Neuron (in vitro differentiated cells): ENCODE measurements at regions not wholly inside any gene's neighbourhood (a gene's known extent, or its start where the extent isn't known, plus 50 kb on each side); places are given as distances from the start of the nearest gene placed in this dataset.
"Not testable (repeated sequence)": the region's sequence is repeated elsewhere in the genome, so short reads cannot be mapped to it uniquely, and the experiment has no call there.

Source experiments
- H2AFZ ChIP-seq: one replicate; pipeline ENCODE4 v1.6.1; 2013; ENCODE audit warnings: low read depth, mild to moderate bottlenecking, inconsistent platforms, low read length, moderate library complexity
- H3K27me3 ChIP-seq: one replicate; pipeline ENCODE4 v1.6.1; 2013; ENCODE audit warnings: low read length; ENCODE audit not compliant: insufficient read depth
- H3K36me3 ChIP-seq: one replicate; pipeline ENCODE4 v1.6.1; 2013; ENCODE audit warnings: low read length; ENCODE audit not compliant: insufficient read depth
- H3K4me1 ChIP-seq: one replicate; pipeline ENCODE4 v1.6.1; 2013; ENCODE audit warnings: low read length; ENCODE audit not compliant: insufficient read depth
- H3K4me3 ChIP-seq: 2 replicates; pipeline ENCODE4 v1.5.1; 2013; ENCODE audit warnings: mild to moderate bottlenecking, low read length, moderate library complexity
- H3K9me3 ChIP-seq: one replicate; pipeline ENCODE4 v1.6.1; 2013; ENCODE audit warnings: low read length

DNA sequence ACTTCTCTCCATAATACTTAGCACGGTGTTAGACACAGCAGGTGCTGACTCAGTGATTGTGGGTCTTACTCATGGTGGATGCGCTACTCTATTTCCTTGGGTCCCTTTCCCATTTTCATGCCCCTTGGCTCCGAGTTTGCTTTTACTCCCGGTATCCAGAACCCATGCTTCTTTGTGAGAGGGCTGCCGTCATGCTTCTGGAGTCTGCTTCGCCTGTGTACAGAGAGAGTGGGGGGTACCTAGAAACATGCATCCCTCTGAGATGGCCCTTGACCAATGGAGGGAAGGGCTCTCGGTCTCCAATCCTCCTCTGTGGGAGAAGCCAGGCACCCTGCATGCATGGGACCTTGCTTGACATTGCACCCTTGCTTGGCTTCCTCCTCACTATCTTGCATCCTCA, 160.4 kb downstream of the NRN1 start:
- peaks cover 18% of the 10 kb centered on the region for H3K27me3 ChIP-seq
- no peak overlapping the region for H2AFZ ChIP-seq
- peaks cover 2% of the 10 kb centered on the region for H3K9me3 ChIP-seq
- no peaks in the 10 kb centered on the region for H3K36me3 ChIP-seq
- H3K4me3 ChIP-seq: no peak overlapping the region
- H3K4me1 ChIP-seq: peaks cover 5% of the 10 kb centered on the region

DNA sequence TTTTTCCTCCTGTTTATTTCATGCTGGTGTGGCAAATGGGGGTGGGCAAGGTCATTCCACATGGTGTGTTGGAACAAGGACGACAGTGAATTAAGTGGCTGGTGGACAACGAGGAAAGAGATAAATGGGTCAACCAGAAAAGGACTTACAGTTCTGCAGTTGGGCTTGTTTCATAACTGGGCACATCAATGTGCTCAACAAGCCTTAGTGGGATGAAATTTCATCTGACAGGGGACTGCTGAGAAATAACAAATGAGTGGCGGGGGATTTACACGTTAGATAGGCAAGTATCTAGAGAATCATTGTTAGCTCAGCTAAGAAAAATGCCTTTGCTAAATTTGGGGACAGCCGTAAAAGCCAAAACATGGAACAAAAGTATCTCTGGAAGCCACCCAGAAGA, 163.6 kb downstream of the NRN1 start:
- H2AFZ ChIP-seq: no peak overlapping the region
- H3K4me1 ChIP-seq: no peaks in the 10 kb centered on the region
- H3K36me3 ChIP-seq: no peaks in the 10 kb centered on the region
- no peak overlapping the region for H3K4me3 ChIP-seq
- no peaks in the 10 kb centered on the region for H3K9me3 ChIP-seq
- H3K27me3 ChIP-seq: peaks cover 5% of the 10 kb centered on the region

DNA sequence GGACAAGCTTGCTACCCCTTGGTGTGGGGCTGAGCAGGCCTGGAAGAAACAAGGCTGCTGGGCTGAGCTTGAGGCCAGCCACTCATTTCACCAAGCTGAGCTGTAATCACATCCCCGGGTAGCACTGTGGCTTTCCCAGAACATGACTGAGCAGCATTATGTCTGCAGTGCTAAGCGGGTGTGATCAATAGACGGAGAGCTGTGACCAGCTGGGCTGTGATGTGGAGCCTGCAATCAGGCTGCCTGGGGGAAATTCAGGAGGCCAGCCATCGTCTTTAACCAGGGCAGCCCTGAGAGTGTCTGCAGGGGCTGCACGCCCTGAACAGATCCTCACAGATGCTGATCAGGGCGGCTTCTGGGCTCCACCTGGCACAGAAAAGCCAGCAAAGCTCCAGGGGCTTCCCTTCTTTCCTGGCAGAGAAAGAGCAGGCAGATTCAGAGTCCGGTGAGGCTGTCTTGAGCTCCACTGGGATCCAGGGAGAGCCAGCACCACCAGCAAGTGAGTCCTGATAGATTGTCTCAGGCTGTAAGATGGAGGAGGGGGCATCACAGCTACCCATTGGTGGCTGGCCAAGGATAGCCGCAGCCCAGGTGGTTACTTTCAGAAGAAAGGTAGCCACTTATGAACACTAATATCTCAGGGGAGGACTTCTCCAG, 165.9 kb downstream of the NRN1 start:
- no peak overlapping the region for H2AFZ ChIP-seq
- H3K27me3 ChIP-seq: no peaks in the 10 kb centered on the region
- H3K4me3 ChIP-seq: no peak overlapping the region
- no peaks in the 10 kb centered on the region for H3K4me1 ChIP-seq
- H3K9me3 ChIP-seq: no peaks in the 10 kb centered on the region
- no peaks in the 10 kb centered on the region for H3K36me3 ChIP-seq

DNA sequence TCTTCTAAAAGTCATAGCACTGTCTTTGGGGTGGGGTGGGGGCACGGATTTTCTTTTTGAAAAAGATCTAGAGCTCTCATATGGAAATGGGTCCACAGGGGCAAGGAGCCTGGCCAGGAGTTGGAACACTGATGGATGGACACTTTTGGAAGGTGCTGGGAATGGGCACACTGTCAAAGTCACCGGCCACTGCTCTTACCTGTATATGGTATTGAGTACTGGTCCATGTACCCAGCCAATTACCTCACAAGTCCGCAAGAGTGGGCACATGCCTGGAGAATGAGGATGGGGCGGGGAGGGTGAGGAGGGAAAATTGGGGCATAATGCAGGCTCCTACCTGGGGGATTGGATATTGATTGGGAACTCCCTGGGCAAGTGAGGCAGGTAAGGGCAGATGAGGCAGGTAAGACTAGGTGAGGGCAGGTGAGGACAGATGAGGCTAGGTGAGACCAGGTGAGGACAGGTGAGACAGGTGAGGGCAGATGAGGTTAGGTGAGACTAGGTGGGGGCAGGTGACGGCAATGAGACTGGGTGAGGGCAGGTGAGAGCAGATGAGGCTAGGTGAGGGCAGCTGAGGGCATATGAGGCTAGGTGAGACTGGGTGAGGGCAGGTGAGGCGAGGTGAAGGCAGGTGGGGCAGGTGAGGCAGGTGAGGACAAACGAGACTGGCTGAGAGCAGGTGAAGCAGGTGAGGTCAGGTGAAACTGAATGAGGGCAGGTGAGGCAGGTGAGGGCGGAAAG, 167.9 kb downstream of the NRN1 start:
- Histone ChIP-seq H3K9me3 (no peaks in the 10 kb centered on the region), H3K4me1 (no peaks in the 10 kb centered on the region), H3K27me3 (no peaks in the 10 kb centered on the region), H2AFZ (no peak overlapping the region), H3K36me3 (no peaks in the 10 kb centered on the region), H3K4me3 (no peak overlapping the region)

DNA sequence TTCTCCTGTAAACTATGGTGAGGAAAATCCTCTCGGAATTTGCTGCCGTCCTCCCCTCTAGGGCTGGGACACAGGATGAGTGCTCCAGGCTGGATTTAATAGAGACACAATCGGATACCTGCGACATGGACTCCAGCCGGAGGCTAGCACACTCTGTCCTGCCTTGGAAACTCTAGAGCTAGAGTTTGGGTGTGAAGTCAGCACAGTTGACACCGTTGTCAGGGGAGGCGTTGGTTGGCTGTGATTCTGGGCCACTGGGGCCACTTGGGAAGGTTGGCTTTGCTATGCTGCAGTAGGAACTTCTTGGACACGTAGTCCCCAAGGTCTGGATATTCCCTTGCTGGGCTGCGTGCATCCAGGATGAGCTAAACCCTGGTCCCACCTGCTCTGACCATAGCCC, 169.4 kb downstream of the NRN1 start:
- Histone ChIP-seq H3K4me3 (no peak overlapping the region), H3K36me3 (no peaks in the 10 kb centered on the region), H3K9me3 (no peaks in the 10 kb centered on the region), H2AFZ (no peak overlapping the region), H3K27me3 (no peaks in the 10 kb centered on the region), H3K4me1 (no peaks in the 10 kb centered on the region)

DNA sequence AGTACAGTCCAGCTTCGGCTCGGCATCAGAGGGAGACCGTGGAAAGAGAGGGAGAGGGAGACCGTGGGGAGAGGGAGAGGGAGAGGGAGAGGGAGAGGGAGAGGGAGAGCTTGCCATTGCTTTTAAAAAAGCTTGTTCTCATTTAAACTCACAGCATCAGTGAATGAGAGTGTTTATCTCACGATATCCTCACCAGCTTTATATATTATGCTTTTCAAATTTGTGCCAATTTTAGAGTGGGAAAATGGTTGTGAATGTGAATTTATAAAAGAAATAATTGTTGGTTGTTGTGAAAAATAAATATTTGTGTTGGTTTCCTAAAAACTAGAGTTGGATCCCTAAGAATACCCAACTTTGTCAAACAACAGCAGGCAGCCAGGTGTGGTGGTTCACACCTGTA, 170.1 kb downstream of the NRN1 start:
- H3K4me3 ChIP-seq, H3K4me1 ChIP-seq, H3K36me3 ChIP-seq, H3K27me3 ChIP-seq, H3K9me3 ChIP-seq, H2AFZ ChIP-seq: not testable (repeated sequence)

DNA sequence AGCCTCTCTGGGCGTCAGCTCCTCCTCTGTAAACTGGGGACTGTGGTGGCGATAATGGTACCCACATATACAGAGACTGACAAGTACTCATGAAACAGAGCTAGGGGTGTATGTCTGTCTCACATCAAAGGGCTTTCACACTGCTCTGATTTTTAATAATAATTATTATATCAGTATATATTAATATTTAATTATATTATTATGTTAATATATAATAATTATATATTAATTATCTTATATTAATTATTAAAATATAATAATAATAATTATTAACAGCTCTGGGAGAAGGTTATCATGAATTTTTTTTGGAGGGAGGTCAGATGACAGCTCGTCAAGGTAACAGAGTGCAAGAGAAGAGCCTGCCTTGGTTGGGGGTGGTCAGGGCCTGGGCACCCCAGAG, 173.6 kb downstream of the NRN1 start:
- Histone ChIP-seq H3K9me3 (no peaks in the 10 kb centered on the region), H3K36me3 (no peaks in the 10 kb centered on the region), H3K27me3 (no peaks in the 10 kb centered on the region)

DNA sequence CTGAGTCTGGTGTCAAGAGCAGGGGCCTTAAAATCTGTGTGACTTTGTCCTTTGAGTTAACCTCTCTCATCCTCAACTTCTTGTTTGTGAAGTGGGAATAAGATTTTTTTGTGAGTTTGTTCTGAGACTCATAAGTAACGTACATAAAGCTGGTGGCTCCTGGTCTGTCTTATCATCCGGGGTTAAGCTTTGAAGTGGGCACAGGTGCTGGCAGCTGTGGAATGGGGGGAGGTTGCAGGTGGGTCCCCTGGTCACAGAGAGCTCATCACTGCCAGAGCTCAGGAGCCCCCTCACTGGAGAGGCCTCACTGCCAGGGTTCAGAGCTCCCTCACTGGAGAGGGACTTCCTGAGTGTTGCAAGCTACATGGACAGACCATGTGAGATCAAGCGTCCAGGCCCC, 174.1 kb downstream of the NRN1 start:
- Histone ChIP-seq H2AFZ (no peak overlapping the region), H3K27me3 (no peaks in the 10 kb centered on the region), H3K9me3 (no peaks in the 10 kb centered on the region), H3K36me3 (no peaks in the 10 kb centered on the region), H3K4me1 (peaks cover 3% of the 10 kb centered on the region), H3K4me3 (no peak overlapping the region)

More for the DNA sequence above, 173.6 kb downstream of the NRN1 start:
- Histone ChIP-seq H3K4me3 (no peak overlapping the region), H2AFZ (no peak overlapping the region), H3K4me1 (no peaks in the 10 kb centered on the region)

DNA sequence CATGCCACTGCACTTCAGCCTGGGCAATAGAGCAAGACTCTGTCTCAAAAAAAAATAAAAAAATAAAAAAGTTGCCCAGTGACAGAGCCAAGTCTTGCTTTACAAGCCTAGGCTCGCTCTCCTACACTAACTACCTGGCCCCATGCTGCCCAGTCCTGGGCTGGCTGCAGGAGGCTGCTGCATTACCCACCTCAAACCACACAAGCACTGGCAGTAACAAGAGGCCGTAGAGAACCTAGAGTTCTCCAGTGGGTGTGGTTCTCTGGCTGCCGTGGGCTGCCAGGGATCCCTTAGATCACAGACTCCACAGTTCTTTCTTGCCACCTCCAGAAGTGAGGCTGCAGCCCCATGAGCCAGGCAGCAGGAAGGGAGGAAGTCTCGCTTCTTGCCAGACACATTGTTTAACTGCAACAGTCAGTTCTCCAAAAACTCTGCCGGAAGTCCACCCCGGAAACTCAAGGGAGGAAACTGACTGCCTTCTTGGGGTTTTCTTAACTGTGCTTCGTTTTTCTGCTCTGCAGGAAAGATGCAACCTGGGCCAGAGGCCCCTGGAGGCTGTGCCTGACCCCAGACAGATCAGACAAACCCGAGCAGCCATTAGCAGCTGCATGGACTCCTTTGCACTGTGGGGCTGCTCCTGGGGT, 175.4 kb downstream of the NRN1 start:
- H3K36me3 ChIP-seq, H3K27me3 ChIP-seq, H3K9me3 ChIP-seq, H3K4me3 ChIP-seq, H2AFZ ChIP-seq: not testable (repeated sequence)
- peaks cover 13% of the 10 kb centered on the region for H3K4me1 ChIP-seq

DNA sequence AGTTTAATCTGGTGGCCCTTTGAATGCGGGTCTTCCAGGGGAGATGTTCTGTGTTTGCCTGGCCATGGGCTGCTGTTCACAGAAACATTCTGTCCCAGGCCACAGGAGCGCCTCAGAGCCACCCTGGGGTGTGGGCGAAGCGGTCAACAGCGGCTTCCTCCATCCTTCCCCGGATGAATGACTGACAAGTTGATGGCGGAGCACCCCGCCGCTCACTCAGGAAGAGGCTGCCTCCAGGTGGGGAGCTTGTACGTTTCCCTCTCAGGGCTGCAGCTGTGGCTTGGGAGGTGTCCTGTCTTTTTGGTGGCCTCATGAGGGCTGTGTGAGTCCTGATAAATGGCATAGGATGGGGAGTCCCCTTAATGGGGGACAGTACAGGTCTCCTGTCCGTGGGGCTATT, 178.4 kb downstream of the NRN1 start:
- H2AFZ ChIP-seq: no peak overlapping the region
- H3K4me3 ChIP-seq: no peak overlapping the region
- H3K9me3 ChIP-seq: no peaks in the 10 kb centered on the region
- H3K27me3 ChIP-seq: no peaks in the 10 kb centered on the region
- H3K4me1 ChIP-seq: peaks cover 13% of the 10 kb centered on the region
- H3K36me3 ChIP-seq: no peaks in the 10 kb centered on the region

DNA sequence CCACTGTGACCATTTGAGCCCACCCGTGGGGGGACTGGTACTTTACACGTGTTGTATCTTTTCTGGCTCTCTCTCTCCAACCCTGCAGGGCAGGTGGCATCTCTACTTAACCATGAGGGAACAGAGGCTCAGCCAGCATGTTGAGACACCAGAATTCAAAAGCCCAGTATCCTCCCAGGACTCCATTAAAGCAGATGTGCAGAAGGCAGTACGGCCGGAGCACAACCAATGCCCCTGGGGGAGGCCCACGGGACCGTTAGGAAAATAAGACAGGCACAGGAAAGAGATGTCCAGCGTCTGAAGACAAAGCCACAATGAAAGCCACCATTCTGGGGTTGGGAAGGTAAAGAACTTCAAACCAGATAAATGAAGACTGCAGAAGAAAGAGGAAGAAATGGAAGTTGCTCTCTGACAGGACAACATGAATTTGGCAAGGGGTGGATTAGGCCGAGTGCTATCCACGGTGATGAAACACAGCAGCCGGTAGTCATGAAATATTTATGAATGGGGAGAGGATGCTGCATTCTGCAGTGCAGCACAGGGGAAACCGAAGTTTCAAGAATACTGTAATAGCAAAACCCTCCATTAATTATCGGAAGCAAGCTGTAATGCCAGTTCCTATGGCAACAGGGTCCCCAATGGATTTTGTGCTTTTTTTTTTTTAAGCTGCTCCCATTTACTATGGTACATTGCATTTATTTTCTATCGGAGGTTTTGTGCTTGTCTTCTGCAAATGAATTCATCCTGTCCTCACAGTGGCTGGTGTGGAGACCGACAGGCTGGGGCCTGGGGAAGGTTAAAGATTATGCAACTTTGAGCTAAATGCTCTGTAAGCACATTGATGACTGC, 179.4 kb downstream of the NRN1 start:
- Histone ChIP-seq H3K9me3 (no peaks in the 10 kb centered on the region), H3K4me3 (peak overlapping the region; percentile 35), H3K4me1 (peaks cover 13% of the 10 kb centered on the region), H2AFZ (peak overlapping the region; percentile 48), H3K36me3 (no peaks in the 10 kb centered on the region), H3K27me3 (no peaks in the 10 kb centered on the region)

DNA sequence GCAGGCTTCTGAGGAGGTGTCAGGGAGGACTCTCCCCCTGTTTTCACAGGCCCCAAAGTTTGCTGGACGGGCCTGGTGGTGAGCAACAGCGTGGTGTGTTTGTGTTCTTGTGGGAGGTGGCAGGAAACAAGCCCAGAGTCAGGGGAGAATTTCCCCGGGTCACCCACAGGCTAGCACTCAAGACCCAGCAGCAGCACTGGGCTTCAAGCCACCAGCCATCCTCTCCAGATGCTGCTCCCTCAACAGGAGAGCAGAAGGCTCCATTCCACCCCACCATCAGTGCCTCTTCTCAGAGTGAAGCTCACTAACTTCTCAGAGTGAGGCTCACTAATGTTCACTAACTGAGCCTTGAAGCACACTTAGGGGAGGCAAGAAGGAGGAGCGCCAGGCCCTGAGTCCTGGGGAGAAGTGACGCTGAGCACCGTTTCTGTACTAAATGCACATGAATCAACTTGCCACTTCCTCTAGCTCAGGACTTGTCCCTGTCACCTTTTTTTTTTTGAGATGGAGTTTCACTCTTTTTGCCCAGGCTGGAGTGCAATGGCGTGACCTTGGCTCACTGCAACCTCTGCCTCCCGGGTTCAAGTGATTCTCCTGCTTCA, 182.2 kb downstream of the NRN1 start:
- H3K27me3 ChIP-seq, H3K9me3 ChIP-seq, H3K4me3 ChIP-seq, H3K36me3 ChIP-seq, H2AFZ ChIP-seq: not testable (repeated sequence)
- H3K4me1 ChIP-seq: peaks cover 13% of the 10 kb centered on the region
